ENCODE measurements at regions not wholly inside any gene's neighbourhood (a gene's known extent, or its start where the extent isn't known, plus 50 kb on each side); places are given as distances from the start of the nearest gene placed in this dataset.
"Not testable (repeated sequence)": the region's sequence is repeated elsewhere in the genome, so short reads cannot be mapped to it uniquely, and the experiment has no call there.

DNA sequence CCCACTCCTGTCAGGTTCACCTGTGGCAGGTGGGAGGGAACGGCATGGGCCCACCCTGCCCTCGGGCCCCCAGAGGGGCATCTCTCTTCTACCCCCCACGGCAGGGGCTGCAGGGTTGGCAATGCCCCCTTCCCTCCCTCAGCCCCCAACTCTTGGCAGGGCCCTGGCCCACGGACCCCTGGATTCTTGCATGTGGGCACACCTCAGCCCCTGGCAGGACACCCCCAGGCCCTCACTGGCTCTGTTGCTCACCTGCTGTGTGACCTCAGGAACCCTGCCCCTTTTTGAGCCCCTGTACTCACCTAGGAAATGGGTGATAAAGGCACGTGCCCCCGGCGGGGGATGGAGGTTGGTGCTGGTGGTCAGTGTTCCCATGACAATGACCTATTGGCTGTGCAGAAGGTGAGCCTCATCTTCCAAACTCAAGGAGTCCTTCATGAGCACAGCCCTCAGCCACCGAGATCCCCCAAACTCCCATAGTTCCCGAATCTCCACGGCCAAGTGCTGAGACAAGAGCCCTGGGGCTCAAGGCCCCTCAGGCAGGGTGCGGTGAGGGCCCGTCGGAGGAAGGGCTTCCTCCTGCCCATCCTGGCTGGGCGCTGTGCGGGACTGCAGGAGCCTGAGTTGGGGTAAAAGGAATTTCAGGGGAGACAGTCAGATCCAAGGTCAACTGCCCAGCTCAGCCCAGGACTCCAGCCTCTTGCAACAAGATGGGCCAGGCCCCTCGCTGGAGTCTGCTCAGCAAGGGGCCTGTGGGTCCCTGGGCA, 198.2 kb downstream of the IGLL1 start:
- no peak for DNase-seq (ENCODE audit: low spot score)

DNA sequence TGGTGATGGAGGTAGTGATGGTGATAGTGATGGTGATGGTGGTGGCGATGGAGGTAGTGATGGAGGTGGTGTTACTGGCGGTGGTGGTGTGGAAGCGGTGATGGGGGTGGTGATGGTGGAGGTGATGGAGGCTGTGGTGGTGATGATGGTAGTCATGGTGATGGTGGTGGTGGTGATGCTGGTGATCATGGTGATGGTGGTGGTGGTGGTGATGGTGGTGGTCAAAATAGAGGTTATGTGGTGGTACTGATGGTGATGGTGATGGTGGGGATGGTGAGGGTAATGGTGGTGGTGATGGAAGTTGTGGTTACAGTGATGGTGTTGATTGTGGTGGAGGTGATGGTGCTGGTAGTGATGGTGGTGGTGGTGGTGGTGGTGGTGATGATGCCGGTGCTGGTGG, 199.2 kb downstream of the IGLL1 start:
- DNase-seq (ENCODE audit: low spot score): no peak

- no peak for DNase-seq (ENCODE audit: low spot score)
These were observed 199.9 kb downstream of the IGLL1 start for GRCh38 chr22:23380230-23380573.

DNA sequence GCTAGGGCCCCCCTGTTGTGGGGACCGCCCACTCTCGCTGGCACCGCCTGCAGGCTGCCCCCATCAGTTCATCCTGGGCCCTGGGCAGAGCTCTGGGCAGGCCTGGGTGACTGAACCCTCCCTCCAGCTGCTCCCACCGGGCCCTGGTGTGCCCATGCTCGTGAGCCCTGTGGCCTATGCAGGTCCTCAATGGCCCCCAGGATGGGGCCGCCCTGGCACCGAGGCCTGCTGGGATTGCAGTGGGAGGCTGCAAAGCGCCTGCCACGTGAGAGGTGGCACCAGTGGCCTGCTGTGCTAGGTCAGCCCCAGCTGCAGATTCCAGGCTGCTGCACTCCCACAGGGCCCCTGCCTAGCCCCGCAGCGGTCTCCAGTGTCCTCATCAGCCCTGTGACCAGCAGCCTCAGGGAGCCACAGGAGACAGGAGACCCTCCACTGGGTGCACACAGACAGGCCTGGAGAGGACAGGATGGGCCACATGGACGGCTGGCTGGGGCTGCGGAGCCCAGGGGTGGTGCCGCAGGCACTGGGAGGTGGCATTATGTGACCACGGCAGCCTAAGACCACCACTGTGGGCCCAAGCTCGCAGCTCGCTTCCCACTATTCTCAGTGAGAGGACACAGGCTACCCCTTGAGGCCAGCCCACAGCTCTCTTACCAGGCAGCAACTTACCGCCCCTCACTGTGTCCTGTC, 199.4 kb downstream of the BCR start:
- not testable (repeated sequence) for DNase-seq (ENCODE audit: low spot score)

- no peak for DNase-seq (ENCODE audit: low spot score)
These were observed 197.5 kb downstream of the BCR start for GRCh38 chr22:23377767-23378166.

GRCh38 chr22:23376256-23376655, 195.9 kb downstream of the BCR start:
- DNase-seq (ENCODE audit: low spot score): no peak

DNA sequence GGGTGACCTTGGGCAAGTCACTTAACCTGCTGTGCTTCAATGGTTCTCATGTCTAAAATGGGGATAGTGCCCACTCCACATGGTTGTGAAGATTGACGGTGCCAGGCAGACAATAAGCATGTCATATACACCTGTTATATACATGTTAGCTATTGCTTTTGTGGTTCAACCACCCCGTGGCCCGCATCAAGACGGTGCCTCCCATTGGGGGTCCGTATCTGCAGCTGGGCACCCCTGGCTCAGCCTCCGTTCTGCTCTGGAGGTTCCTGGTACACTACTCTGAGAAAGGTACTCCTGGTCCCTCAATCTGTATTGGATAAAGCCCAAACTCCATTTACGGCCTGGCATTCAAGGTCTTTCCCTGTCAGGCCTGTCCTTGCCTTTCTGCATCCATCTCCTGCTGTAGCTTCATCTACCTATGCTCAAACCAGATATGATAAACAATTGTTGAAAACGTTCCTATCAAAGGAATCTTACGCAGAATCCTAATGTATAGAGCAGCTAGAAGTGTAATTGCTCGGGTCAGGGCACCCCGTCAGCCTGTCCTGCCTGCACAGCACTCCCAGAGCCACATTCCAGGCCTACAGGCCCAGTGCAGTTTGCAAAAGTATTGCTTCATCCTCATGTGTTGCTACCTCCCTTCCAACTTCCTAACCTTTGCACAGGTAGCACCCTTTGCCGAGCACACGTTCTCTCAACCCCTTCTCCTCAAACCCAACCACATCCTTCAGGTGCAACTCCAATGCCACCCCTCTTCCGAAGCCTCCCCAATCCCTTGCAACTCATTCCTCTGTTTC, 194.9 kb downstream of the BCR start:
- no peak for DNase-seq (ENCODE audit: low spot score)

GRCh38 chr22:23373601-23374000, 193.3 kb downstream of the BCR start:
- no peak for DNase-seq (ENCODE audit: low spot score)

- no peak for DNase-seq (ENCODE audit: low spot score)
These were observed 189.9 kb downstream of the BCR start for GRCh38 chr22:23370251-23370650.

GRCh38 chr22:23369054-23369685, 188.9 kb downstream of the BCR start:
- DNase-seq (ENCODE audit: low spot score): no peak

Measured in AG08396 (cell line).